OCI-LY7 (cell line): ENCODE measurements at regions not wholly inside any gene's neighbourhood (a gene's known extent, or its start where the extent isn't known, plus 50 kb on each side); places are given as distances from the start of the nearest gene placed in this dataset.

Experiments
- BruUV-seq: library from RNA; stranded (reverse); fragments of 400-500 nt; replicated peaks from 2 replicates; lab custom pipeline; 2021; lab: Mats Ljungman, UMichigan
- CTCF ChIA-PET: fragments of 300-600 bp; sonication (Branson Sonifier 250); formaldehyde crosslinking; loops from one replicate; lab custom pipeline; 2022; ENCODE audit warnings: antibody characterized with exemption; ENCODE audit not compliant: unreplicated experiment; lab: Charles Lee
- POLR2A ChIA-PET: fragments of 300-600 bp; sonication (Branson Sonifier 250); formaldehyde crosslinking; loops from one replicate; lab custom pipeline; 2022; ENCODE audit warnings: antibody characterized with exemption; lab: Charles Lee
- DNase-seq: peaks from one replicate; pipeline ENCODE4 v3.0.0-alpha.2; 2015; ENCODE audit warnings: low spot score
- H2AFZ ChIP-seq: fragments of 200-600 bp; sonication (generic), shearing (Covaris generic); 2 replicates; pipeline ENCODE4 v1.6.1; 2014; ENCODE audit warnings: mild to moderate bottlenecking, antibody characterized with exemption, low read length, moderate library complexity
- H3K27ac ChIP-seq: fragments of 200-600 bp; sonication (generic); 2 replicates; pipeline ENCODE4 v1.5.1; 2014; ENCODE audit warnings: mixed run types, low read depth, mild to moderate bottlenecking, moderate library complexity, low read length, inconsistent platforms; ENCODE audit not compliant: poor library complexity, severe bottlenecking
- H3K36me3 ChIP-seq: fragments of 200-600 bp; sonication (generic); 2 replicates; pipeline ENCODE4 v1.6.1; 2014; ENCODE audit warnings: mild to moderate bottlenecking, antibody characterized with exemption, low read length, moderate library complexity, mixed read lengths; ENCODE audit not compliant: insufficient read depth
- H3K4me1 ChIP-seq: fragments of 200-600 bp; sonication (generic); 2 replicates; pipeline ENCODE4 v1.5.1; 2014; ENCODE audit warnings: mild to moderate bottlenecking, low read length; ENCODE audit not compliant: insufficient read depth, poor library complexity, severe bottlenecking
- H3K4me2 ChIP-seq: fragments of 200-600 bp; sonication (generic); 2 replicates; pipeline ENCODE4 v1.6.1; 2014; ENCODE audit warnings: mild to moderate bottlenecking, low read length
- H3K4me3 ChIP-seq: fragments of 200-600 bp; sonication (generic); 2 replicates; pipeline ENCODE4 v1.5.1; 2014; ENCODE audit warnings: mild to moderate bottlenecking, low read depth, low read length; ENCODE audit not compliant: poor library complexity, severe bottlenecking
- H3K79me2 ChIP-seq: fragments of 200-600 bp; sonication (generic); 2 replicates; pipeline ENCODE4 v1.6.1; 2016; ENCODE audit warnings: low read depth, mild to moderate bottlenecking, low read length, moderate library complexity, mixed read lengths; ENCODE audit not compliant: insufficient read depth
- H3K9me2 ChIP-seq: fragments of 200-600 bp; sonication (generic); 2 replicates; pipeline ENCODE4 v1.6.1; 2016; ENCODE audit warnings: mild to moderate bottlenecking, low read length, mixed read lengths; ENCODE audit not compliant: insufficient read depth
- H3K9me3 ChIP-seq: fragments of 200-600 bp; sonication (generic); 2 replicates; pipeline ENCODE4 v1.6.1; 2014; ENCODE audit warnings: mild to moderate bottlenecking, mixed run types, low read length, mixed read lengths
- H4K20me1 ChIP-seq: fragments of 200-600 bp; sonication (generic); 2 replicates; pipeline ENCODE4 v1.6.1; 2014; ENCODE audit warnings: mild to moderate bottlenecking, antibody characterized with exemption, low read length, moderate library complexity, mixed read lengths; ENCODE audit not compliant: insufficient read depth
- CTCF ChIP-seq: fragments of 200-600 bp; sonication (generic); conservative IDR thresholded peaks from 2 replicates; pipeline ENCODE4 v1.5.1; 2014; ENCODE audit warnings: mild to moderate bottlenecking, antibody characterized with exemption, low read length, moderate library complexity, mixed read lengths
- EZH2phosphoT487 ChIP-seq: fragments of 200-600 bp; sonication (generic); IDR thresholded peaks from 2 replicates; pipeline ENCODE4 v1.6.1; 2018; ENCODE audit warnings: low read depth, borderline replicate concordance, mild to moderate bottlenecking, mixed run types, antibody characterized with exemption, low read length, moderate library complexity, mixed read lengths
- intact Hi-C: fragments of 100-400 bp; cut with micrococcal nuclease; formaldehyde crosslinking; loops from one replicate; pipeline ENCODE4 v1.10.0; 2022; ENCODE audit not compliant: unreplicated experiment

- CTCF ChIA-PET = no interaction called here
Measured at GRCh38 chr20:22060610-22061009, 355.1 kb downstream of the PAX1 start.

GRCh38 chr20:22058746-22059145 lies 353.3 kb downstream of the PAX1 start:
- no peaks in the 10 kb centered on the region for H3K9me3 ChIP-seq
- no peaks in the 10 kb centered on the region for H3K9me2 ChIP-seq
- POLR2A ChIA-PET = no interaction called here
- no peak overlapping the region for H2AFZ ChIP-seq
- DNase-seq = no peak
- H3K27ac ChIP-seq = no peak overlapping the region
- no peaks in the 10 kb centered on the region for H3K36me3 ChIP-seq
- H3K4me3 ChIP-seq = no peak overlapping the region
- no peak overlapping the region for H3K4me2 ChIP-seq
- TF ChIP-seq CTCF (no peak), EZH2phosphoT487 (no peak)
- no peaks in the 10 kb centered on the region for H3K79me2 ChIP-seq
- intact Hi-C loops = no loop called here
- H3K4me1 ChIP-seq = no peaks in the 10 kb centered on the region
- BruUV-seq = no TSS peak
- no peaks in the 10 kb centered on the region for H4K20me1 ChIP-seq
- CTCF ChIA-PET = no interaction called here

More at GRCh38 chr20:22060610-22061009, 355.1 kb downstream of the PAX1 start:
- no peak overlapping the region for H2AFZ ChIP-seq
- no peaks in the 10 kb centered on the region for H3K36me3 ChIP-seq
- H3K4me2 ChIP-seq = no peak overlapping the region
- intact Hi-C loops = no loop called here
- no peak overlapping the region for H3K27ac ChIP-seq
- no peaks in the 10 kb centered on the region for H3K79me2 ChIP-seq
- BruUV-seq = no TSS peak
- DNase-seq = no peak
- no peaks in the 10 kb centered on the region for H3K9me3 ChIP-seq
- H3K4me1 ChIP-seq = no peaks in the 10 kb centered on the region
- H4K20me1 ChIP-seq = no peaks in the 10 kb centered on the region
- no peak overlapping the region for H3K4me3 ChIP-seq
- H3K9me2 ChIP-seq = no peaks in the 10 kb centered on the region
- TF ChIP-seq CTCF = no peak
- no peak for TF ChIP-seq EZH2phosphoT487
- POLR2A ChIA-PET = interaction anchor here (0.6 to 1.5 kb wide), 3 partner anchors 12 to 121 kb away, joined by 3 to 4 read pairs (median 4); no protein-coding TSS in a partner anchor

- Histone ChIP-seq H3K9me2 (no peaks in the 10 kb centered on the region), H3K79me2 (no peaks in the 10 kb centered on the region), H3K4me1 (no peaks in the 10 kb centered on the region), H3K36me3 (no peaks in the 10 kb centered on the region), H3K27ac (no peak overlapping the region), H3K4me2 (no peak overlapping the region), H2AFZ (no peak overlapping the region), H3K4me3 (no peak overlapping the region), H4K20me1 (no peaks in the 10 kb centered on the region), H3K9me3 (no peaks in the 10 kb centered on the region)
- BruUV-seq = no TSS peak
- ChIA-PET POLR2A (no interaction called here), CTCF (no interaction called here)
- no peak for TF ChIP-seq EZH2phosphoT487
- TF ChIP-seq CTCF = no peak
- no peak for DNase-seq
- intact Hi-C loops = no loop called here
Measured at GRCh38 chr20:22055981-22056380, 350.5 kb downstream of the PAX1 start.
